GM19372 (cell line): ENCODE measurements at regions not wholly inside any gene's neighbourhood (a gene's known extent, or its start where the extent isn't known, plus 50 kb on each side); places are given as distances from the start of the nearest gene placed in this dataset.
"Not testable (repeated sequence)": the region's sequence is repeated elsewhere in the genome, so short reads cannot be mapped to it uniquely, and the experiment has no call there.

ENCODE experiments used
- ATAC-seq: cut with Tn5 transposase; IDR thresholded peaks from one replicate; pipeline ENCODE4 v1.9.1; 2021; ENCODE audit warnings: mild to moderate bottlenecking, low read depth, moderate library complexity; ENCODE audit not compliant: unreplicated experiment

DNA sequence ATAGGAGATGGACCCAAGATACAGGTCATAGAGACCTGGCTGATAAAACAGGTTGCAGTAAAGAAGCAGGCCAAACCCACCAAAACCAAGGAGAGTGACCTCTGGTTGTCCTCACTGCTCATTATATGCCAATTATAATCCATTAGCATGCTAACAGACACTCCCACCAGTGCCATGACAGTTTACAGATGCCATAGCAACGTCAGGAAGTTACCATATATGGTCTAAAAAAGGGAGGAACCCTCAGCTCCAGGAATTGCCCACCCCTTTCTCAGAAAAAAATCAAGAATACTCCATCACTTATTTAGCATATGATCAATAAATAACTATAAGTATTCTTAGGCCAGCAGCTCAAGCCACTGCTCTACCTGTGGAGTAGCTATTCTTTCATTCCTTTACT, 574.7 kb upstream of the ID2 start:
- ATAC-seq: no peak

DNA sequence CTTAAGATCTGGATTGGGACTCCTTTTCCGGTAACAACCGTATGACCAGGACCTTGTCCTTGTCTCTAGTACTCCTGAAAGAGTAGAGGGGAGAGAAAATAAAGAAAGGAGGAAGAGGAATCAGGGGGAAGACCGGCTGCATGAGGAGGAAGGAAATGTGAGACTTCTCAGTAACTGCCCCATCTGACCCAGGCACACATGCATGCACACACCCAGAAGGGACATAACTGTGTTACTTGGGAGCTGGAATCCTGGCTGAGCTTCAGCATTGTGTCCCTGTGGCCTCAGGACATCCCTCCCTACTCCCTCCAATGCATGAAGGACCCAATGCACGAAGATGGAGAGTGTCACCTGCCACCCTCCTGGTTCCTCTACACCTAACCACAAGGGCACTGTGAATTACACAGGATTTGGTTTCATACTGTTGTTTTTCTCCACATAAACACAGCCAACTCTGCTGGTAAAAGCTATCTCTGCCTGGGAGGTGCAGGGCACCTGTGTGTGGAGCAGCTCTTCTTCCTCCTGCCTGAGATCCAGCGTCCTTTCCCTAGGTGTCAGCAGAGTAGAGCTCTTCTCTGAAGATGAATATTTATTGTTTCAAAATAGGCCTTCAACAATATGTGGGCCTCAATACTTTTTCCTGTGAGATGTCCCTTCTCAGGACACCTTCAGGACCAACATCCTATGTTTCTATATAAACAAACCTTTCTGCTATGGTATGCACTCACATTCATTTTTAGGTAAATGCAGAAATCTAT, 574.1 kb upstream of the ID2 start:
- ATAC-seq: no peak

DNA sequence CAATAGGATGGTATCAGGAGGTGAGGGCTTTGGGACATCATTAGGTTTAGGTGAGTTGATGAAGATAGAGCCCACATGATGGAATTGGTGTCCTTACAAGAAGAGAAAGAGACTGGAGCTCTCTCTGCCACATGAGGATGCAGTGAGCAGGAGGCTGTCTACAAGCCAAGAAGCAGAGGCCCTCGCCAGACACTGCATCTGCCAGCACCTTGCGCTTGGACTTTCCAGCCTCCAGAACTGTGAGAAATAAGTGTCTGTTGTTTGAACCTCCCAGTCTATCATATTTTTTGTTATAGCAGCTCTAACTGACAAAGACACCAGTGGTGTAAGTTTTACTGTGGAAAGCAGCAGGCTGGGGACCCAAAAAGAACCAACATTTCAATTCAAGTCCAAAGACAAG, 571.1 kb upstream of the ID2 start:
- ATAC-seq: no peak

DNA sequence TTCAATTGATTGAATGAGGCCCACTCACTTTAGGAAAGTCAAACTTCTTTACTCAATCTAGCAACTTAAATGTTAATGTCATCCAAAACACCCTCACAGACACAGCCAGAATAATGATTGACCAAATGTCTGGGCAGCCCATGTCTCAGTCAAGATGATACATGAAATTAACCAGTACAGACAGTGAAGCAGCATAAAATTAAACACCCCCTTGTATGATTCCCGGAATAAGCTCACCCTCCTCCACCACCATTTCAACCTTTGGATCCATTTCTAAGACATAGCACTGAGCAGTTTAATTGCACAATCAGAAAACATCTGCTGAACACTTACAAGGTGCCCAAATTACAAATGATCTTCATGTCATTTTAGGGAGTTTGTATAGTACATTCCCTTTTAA, 570.7 kb upstream of the ID2 start:
- no peak for ATAC-seq

DNA sequence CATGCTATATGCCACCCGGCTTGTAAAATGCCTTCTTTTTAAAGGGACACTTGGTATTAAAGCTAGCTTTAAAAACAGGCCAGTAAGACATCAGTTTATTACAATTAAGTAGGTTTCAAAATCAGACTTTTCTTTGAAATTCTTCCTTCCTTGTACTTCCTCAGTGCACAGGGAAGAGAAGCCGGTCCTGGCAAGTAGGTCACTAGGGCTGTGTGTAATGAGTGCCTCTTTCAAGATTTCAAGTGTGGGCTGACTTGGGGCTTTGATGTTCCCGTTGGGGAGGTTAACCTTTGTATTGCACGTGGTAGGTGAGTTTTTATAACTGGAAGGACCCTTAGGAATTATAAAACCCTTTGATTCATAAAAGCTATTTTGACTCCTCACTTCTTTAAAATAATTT, 566.4 kb upstream of the ID2 start:
- ATAC-seq: no peak

DNA sequence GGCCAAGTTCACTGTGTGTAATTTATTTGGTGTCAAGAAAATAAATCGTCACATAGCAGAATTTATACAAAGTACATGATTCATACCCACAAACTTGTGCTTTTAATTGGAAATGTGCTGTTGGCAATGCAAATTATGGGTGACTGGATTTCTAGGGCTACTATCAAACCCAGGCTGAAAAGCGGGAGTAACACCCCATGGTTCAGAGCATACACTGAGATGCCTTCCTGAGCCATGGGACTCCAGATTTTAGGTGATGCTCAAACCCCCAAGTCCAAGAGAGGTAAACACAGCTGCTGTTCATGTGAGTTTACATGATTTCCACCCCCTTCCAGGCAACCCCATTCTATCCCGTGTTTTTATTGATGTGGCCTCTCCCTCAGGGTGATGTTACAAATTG, 565.9 kb upstream of the ID2 start:
- no peak for ATAC-seq

DNA sequence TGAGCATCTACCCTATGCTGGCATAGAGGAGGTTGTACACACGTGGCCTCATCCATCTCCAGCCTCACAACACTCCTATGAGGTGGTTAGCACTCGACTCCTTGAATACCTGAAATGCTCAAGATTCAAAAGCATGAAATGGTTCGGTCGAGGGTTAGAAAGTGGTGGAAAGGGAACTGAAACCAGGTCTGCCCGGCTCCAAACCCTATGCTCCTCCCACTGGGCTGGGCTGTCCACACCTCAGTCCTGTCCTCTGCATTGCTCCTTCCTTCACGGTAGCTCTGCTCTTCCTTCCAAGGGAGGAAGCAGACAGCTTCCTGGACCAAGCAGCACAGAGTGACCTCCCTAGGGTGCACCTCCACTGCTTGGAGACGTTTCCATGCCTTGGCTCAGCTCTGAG, 565.2 kb upstream of the ID2 start:
- ATAC-seq: peak; percentile 99

DNA sequence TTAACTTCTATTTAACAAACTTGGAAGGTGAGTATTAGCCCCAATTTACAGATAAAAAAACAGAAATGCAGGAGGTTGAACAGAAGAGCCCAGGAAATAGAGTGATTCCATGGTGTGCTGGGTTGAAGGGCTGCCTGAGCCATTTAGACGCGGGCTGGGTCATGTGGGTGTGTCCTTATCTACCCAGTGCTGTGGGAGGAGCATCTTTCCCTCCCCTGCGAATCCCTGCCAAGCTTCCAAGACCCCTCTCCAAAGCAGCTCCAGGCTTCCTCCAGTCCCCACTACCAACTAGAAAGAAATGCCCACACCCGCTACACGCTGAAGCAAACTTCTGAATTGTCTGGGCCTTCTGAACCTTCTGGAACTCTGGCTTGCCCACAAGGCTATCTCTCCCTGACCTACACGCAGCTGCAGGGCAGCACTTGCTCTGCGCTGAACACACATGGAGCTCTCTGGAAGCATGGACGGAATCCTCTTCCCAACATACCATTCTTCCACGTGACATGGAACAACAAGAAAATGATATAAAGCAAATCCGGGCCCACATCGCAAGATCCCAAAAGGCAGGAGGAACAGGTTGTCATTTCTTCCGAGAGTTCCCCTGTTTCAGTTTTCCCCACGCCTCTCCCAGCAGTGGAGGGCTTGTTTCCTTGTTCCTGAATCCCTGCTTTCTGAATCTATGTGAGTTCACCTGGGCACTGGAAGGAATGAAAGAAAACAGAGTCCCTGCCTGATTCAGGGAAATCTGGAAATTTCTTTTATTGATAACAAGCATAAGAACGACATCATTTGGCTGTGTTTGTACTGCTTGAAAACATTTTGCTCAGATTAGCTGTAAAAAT, 562.7 kb upstream of the ID2 start:
- ATAC-seq: no peak

DNA sequence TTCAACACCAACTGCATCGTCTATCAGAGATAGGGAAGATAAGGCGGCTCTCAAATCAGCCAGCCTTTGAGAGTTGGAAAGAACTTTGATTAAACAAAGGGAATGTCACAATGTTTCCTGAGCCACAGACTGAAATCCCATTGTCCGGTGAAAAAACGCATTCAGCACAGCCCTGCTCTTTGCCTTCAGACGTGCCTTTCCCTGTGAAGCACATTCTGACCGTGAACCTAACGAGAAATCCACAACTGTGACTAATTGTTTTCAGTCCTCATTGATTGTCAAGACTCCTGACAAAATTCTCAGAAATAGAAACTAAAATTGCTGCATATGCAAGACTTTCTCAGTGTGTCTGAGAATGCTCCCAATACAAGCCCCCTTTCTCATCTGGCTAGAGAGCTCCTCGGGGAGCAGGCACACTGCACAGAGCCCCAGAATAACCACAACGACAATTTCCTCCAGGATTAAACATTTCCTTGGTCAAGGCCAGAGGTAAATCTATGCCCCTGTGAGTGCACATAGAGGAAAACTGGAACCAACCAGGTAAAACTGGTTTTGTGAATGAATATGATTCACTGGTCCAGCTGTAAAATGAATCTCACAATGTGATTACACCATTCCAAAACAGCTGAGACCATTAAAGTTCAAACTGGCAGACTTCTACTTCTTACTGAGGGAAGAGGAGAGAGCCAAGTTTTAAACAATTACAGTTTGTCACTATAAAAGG, 561.9 kb upstream of the ID2 start:
- no peak for ATAC-seq

DNA sequence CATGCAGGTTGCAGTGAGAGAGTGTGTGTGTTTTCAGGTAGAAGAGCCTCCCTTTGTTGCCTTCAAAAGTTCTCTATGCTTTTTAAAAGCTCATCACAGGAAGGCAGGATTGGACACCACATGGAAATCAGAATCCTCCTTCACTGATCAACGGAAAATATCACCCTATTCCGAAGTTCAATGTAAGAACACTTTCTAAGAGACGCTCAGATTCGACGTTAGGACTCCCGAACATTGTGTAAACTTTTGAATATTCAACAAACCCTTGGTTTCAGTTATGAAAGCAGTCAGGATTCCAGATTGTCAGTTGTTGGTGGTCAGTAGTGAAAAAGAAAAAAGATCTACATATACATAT, 561.4 kb upstream of the ID2 start:
- no peak for ATAC-seq

DNA sequence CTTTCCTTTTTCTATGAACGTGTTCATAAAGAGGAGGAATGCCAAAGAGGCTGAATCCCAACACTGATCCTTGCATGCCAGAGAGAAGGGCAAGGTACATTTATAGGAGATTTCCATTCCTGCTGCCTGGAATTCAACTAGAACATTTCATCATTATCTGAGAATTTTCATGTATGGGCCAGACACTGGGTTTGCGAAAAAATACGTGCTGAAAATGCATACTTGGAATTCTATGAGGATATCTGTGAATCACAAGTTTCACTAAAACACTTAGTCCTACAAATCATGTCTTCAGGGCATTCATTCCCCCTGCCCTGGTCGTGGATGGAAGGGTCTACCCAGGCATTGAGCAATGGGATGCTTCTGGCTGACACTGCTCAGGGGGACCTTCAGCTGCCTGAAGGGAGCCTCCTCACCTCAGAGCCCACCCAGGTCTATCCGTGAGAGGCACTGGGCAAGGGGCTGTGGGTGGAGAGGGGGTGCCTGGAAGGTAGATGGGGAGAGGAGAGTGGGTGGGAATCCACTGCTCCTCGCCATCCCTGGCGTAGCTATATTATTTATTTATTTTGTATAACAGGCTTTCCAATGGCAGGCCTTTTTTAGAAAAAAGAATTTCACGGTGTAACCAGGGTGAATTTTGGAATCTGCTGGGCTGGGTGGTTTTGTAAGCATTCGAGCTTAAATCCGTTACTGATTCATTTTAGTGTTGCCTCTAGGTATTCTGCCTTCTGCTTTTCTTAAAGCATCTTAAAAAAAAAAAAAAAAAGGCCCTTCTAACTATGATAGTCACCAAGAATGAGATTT, 560.6 kb upstream of the ID2 start:
- ATAC-seq: no peak

DNA sequence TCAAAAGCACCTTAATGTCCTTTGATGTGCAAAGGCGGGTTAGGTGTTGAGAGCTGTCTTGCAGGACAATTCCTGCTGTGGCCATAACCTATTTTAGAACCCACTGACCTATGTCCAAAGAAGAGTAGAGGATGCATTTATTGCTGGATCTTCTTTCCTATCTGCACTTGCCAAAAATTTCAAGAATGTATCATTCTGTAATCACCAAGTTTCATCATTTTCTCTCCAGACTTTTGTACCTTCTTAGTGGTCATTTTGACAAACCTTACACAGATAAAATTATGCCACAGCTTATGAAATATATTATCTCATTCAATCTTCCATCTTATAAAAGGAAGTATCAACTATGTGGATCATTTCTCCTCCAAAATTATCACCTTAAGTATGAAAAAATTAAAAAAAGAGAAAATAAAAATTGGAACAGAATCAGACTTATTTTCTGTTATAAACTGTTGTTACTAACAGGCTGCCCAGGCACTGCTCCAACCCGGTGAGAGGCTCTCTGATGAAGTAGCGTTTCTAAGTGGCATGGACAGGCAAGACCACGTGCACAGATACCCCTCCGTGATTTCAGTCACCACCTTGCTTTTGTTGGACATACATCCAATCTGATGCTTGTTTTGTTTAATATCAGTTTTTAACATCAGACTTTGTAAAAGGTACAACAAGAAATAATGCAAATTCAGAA, 559.9 kb upstream of the ID2 start:
- ATAC-seq: no peak

DNA sequence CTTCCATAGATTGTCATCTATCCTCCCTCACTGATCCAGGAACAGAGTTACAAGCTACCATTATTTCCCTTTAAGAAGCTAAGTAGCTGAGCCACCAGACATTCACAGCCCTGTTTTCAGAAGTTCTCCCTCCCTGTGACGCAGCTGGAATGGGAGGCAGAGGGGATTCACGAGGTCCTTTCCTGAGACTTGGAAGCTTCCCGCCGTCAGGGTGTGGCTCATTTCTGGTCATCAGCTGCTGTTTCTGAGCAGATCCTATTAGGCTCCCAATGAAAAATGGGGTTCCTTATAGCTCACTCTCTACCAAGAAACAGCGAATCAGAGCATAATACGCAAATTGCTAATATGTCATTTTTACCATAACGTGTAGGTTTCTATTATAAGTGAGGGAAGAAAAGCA, 559.3 kb upstream of the ID2 start:
- no peak for ATAC-seq

DNA sequence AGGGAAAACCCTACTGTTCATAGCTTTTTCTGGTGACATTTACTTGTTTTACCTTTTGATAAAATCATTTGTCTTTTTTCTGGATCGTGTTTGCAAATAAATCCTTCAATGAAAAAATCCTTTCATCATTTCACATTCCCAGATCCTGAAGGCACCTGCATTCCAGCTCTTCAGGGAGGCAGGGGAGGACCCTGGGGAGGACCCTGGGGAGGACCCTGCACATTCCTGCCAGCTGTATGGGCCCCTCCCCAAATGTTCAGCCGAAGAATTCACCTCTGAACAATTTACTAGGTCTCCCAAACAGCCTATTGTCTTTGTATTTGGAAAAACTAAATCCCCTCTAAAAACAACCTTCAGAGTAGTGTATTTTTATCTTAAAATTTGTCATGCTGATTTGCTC, 558.4 kb upstream of the ID2 start:
- no peak for ATAC-seq

DNA sequence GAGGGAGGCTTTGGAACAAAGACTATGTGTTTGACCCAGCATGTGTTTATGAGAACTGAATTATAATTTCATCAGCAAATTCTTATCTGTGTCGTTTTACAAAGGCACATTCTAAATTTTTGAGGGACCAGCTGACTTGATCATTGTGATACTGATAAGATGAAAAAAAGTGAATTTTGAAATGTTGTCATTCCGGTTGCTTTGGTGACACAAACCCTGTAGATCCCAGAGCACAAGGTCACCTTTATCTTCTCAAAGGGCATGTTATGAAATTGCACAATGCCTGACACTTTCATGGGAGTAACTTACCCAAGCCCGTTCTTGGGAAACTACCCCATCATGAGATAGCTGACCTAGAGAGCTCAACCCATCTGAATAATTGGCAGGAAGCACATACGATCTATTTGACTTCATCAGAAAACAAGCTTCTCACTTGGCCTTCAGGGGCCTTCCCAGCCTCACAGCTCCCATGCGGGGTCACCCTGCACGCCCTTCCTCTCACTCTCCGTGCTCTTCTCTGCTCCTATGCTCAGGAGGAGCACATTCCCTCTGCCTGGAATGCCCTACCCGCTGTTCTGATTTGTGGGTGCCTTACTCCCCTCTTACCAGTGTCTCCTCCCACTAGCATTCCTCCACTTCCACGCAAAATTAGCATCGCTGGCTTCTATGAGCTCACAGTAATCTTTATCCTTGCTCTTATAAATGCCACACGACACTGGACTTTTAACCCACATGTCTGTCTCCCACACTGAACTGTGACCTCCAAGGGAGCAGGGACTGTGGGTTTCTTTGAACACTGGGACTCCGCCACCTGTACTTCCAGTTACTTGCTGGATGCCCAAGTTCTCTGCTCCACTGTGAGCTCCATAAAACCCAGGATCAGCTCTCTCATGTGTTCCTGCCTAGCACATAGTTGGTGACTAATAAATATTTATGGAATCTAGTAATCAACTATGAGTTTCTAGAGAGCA, 555.8 kb upstream of the ID2 start:
- no peak for ATAC-seq

DNA sequence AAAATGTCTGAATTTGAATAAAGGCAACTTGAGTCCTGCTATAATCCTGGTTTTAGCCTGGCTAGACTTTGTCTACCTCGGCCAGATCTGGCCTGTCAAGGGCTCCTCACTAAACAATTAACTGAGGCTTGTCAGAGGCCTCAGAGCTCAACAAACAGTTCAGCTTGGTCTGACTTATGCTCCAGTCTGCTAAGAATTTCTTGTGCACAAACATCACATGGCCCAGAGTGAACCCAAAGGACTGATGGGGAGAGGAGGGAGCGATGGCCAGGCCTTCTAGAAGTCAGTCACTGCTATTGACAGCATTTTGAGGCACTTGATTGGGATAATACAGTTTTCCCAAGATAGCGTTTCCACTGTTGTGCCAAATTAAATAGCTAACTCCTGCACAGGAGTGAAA, 555.1 kb upstream of the ID2 start:
- no peak for ATAC-seq

DNA sequence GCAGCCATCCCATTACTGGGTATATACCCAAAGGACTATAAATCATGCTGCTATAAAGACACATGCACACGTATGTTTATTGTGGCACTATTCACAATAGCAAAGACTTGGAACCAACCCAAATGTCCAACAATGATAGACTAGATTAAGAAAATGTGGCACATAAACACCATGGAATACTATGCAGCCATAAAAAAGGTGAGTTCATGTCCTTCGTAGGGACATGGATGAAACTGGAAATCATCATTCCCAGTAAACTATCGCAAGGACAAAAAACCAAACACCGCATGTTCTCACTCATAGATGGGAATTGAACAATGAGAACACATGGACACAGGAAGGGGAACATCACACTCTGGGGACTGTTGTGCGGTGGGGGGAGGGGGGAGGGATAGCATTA, 550.4 kb upstream of the ID2 start:
- not testable (repeated sequence) for ATAC-seq

DNA sequence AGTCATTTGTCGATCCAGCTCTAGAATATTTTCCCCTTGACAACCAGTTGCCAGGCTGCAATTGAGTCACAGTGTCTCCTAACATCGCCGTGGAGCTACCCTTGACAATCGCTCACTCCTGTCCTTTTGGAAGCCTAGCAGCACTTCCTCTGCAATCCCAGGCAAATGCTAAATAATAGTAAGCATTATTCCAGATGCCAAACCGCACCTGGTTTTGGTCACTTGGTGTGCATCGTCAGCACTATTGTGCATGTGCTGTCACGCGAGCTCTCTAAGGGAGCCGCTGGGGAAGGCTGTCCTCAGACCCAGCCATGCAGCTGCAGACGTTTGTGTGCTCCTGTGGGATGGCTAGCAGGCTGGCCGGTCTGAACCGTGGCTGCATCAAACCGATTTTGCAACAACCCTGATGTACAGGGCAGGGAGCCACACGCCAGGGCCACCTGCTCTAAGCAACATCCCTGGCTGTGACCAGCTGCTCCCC, 549.5 kb upstream of the ID2 start:
- ATAC-seq: no peak

DNA sequence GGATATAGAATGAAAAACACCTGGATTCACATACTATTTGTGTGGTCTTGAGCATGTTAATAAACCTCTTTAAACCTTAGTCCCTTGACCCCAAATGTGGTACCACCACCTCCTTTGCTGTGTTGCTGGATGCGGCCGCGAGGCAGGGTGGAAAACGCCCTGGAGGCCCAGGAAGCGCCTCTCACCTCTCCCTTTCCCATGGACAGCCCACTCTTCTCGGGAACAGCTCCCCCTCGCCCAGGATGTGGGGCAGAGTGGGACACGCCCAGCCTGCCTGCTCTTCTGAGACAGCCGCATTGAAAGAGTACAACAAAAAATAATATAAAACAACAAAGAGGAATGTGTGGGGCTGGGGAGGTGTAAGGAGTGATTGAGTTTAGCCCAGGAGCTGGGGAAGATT, 549.0 kb upstream of the ID2 start:
- no peak for ATAC-seq
